ENCODE measurements at regions not wholly inside any gene's neighbourhood (a gene's known extent, or its start where the extent isn't known, plus 50 kb on each side); places are given as distances from the start of the nearest gene placed in this dataset.
"Not testable (repeated sequence)": the region's sequence is repeated elsewhere in the genome, so short reads cannot be mapped to it uniquely, and the experiment has no call there.

DNA sequence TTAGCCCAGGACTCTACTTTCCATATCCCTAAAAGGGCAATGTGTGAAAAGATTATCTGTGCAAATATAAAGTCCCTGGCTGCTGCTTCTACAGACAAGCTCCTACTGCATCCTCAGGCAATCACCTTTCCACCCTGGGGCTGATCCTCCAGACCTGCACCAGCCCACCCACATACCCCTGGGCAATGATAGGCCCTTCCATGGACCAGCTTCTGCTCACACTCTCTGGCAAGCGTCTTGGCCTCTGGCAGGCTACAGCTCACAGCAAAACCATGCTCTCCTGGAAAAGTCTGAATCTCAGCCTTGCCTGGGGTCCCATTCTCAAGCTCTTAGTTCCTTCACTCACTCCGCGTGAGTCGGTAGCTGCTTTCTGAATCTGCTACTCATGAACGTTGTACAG lies 69.5 kb downstream of the IGLL5 start:
- H3K9ac ChIP-seq (ENCODE audit: low read depth in 1 of 2, low read length in 2 of 2): no peak overlapping the region
- H3K36me3 ChIP-seq (ENCODE audit: control insufficient read depth in 2 of 2, insufficient read depth in 2 of 2, low read length in 2 of 2): no peaks in the 10 kb centered on the region
- peaks cover 4 to 6% of the 10 kb centered on the region in 2 donors for H3K27me3 ChIP-seq (ENCODE audit: control insufficient read depth in 2 of 2, insufficient read depth in 2 of 2, low read length in 2 of 2)
- no peak overlapping the region for H3K4me3 ChIP-seq (ENCODE audit: low read length in 2 of 2)
- H3K9me3 ChIP-seq (ENCODE audit: control insufficient read depth in 2 of 2, low read length in 2 of 2): no peaks in the 10 kb centered on the region
- H3K4me1 ChIP-seq (ENCODE audit: control insufficient read depth in 2 of 2, insufficient read depth in 2 of 2, low read length in 2 of 2): peaks cover 5 to 7% of the 10 kb centered on the region in 2 donors
- no peak overlapping the region for H3K27ac ChIP-seq (ENCODE audit: low read depth in 2 of 2, low read length in 2 of 2)

DNA sequence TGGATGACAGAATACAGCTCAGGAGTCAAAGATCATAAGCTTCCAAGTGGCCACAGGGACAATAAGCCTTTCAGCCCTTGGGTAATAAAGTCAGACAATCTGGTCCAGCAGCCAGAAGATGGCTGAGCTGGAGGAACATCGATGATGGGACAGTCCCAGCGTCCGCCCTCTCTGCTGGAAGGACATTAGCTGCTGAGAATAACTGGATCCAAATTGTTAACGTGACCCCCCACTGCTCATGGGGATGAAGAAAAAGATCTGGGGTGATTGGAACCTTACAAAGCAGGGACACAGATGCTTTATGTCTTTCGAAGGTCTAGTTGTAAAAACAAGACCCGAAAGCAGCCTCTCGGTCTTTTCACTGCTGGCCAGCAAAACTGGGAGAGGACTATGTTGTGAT lies 71.0 kb downstream of the IGLL5 start:
- no peak overlapping the region for H3K9ac ChIP-seq (ENCODE audit: low read depth in 1 of 2, low read length in 2 of 2)
- no peaks in the 10 kb centered on the region for H3K9me3 ChIP-seq (ENCODE audit: control insufficient read depth in 2 of 2, low read length in 2 of 2)
- no peak overlapping the region for H3K4me3 ChIP-seq (ENCODE audit: low read length in 2 of 2)
- no peak overlapping the region for H3K27ac ChIP-seq (ENCODE audit: low read depth in 2 of 2, low read length in 2 of 2)
- peaks cover 5 to 7% of the 10 kb centered on the region in 2 donors for H3K4me1 ChIP-seq (ENCODE audit: control insufficient read depth in 2 of 2, insufficient read depth in 2 of 2, low read length in 2 of 2)
- H3K27me3 ChIP-seq (ENCODE audit: control insufficient read depth in 2 of 2, insufficient read depth in 2 of 2, low read length in 2 of 2): peaks cover 2 to 6% of the 10 kb centered on the region in 2 donors
- no peaks in the 10 kb centered on the region for H3K36me3 ChIP-seq (ENCODE audit: control insufficient read depth in 2 of 2, insufficient read depth in 2 of 2, low read length in 2 of 2)

DNA sequence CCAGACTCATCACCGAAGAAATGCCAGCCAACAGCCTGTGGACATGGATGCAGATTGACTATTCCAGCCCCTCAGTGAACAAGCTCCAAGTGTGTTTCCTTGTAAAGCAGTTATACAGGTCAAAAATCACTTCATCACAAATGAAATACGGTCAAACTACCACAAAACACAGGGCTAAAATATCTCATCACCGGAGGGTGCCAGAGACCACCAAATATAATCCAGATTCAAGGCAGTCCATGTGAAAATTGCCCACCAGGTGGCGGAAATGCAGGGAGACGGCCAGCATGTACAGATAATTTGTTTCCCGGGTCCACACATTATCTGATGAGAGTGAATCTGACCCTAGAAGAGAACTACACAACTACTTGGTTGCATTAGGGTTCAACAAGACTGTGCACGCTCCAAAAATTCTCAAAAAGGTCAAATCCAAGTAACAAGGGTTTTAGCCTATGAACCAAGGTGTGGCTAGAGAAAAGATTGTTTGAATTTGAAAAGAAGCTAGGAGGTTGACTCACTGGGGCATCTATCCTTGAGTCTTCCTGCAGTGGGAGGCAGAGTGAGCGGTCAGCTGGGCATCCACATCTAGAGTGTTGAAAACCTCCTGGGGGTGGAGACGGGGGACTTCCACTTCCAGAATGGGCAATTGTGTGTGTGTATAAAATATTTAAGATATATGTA lies 71.7 kb downstream of the IGLL5 start:
- Histone ChIP-seq H3K27me3 (ENCODE audit: control insufficient read depth in 2 of 2, insufficient read depth in 2 of 2, low read length in 2 of 2) (peaks cover 2 to 6% of the 10 kb centered on the region in 2 donors), H3K27ac (ENCODE audit: low read depth in 2 of 2, low read length in 2 of 2) (no peak overlapping the region), H3K4me1 (ENCODE audit: control insufficient read depth in 2 of 2, insufficient read depth in 2 of 2, low read length in 2 of 2) (peaks cover 5 to 7% of the 10 kb centered on the region in 2 donors)

DNA sequence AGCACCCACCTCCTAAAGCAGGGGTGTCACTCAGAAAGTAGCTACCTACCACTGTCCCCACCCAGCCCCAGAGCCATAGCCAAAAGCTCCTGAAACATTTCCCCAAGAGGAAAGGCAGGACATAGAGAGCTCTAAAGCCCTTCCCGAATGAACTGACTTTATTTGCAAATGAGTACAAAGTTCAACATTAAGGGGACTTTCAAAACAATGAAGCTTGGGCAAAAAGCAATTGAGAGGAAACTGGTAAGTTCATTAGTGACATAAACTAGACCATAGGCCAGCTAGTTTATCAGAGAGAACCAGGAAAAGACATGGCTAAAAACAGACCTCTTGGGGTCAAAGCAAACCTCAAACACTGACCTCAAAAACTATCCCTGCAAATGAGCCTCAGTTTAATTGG lies 72.7 kb downstream of the IGLL5 start:
- H3K4me1 ChIP-seq (ENCODE audit: control insufficient read depth in 2 of 2, insufficient read depth in 2 of 2, low read length in 2 of 2): peaks cover 5 to 7% of the 10 kb centered on the region in 2 donors
- no peak overlapping the region for H3K27ac ChIP-seq (ENCODE audit: low read depth in 2 of 2, low read length in 2 of 2)
- H3K27me3 ChIP-seq (ENCODE audit: control insufficient read depth in 2 of 2, insufficient read depth in 2 of 2, low read length in 2 of 2): peaks cover 2 to 5% of the 10 kb centered on the region in 2 donors

More for the DNA sequence above, 71.7 kb downstream of the IGLL5 start:
- Histone ChIP-seq H3K9ac (ENCODE audit: low read depth in 1 of 2, low read length in 2 of 2) (no peak overlapping the region), H3K9me3 (ENCODE audit: control insufficient read depth in 2 of 2, low read length in 2 of 2) (no peaks in the 10 kb centered on the region), H3K4me3 (ENCODE audit: low read length in 2 of 2) (no peak overlapping the region), H3K36me3 (ENCODE audit: control insufficient read depth in 2 of 2, insufficient read depth in 2 of 2, low read length in 2 of 2) (no peaks in the 10 kb centered on the region)

DNA sequence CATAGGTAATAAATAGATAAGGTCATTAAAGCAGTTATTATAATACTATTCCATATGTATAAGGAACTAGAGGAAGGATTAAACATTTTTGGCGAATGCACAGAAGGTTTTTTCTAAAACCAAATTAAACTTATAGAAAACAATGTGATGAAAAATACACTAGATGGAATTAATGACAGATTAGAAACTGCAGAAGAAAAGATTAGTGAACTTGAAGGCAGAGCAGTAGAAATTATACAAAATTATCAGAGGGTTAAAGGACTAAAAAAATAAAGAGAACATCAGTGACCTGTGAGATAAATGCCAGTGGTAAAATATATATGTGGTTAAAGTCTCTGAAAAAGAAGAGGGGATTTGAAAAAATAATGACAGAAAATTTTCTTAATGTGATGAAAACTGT lies 74.0 kb downstream of the IGLL5 start:
- Histone ChIP-seq H3K4me1 (ENCODE audit: control insufficient read depth in 2 of 2, insufficient read depth in 2 of 2, low read length in 2 of 2) (peaks cover 5 to 7% of the 10 kb centered on the region in 2 donors), H3K27ac (ENCODE audit: low read depth in 2 of 2, low read length in 2 of 2) (no peak overlapping the region), H3K9ac (ENCODE audit: low read depth in 1 of 2, low read length in 2 of 2) (no peak overlapping the region), H3K27me3 (ENCODE audit: control insufficient read depth in 2 of 2, insufficient read depth in 2 of 2, low read length in 2 of 2) (no peaks in the 10 kb centered on the region), H3K36me3 (ENCODE audit: control insufficient read depth in 2 of 2, insufficient read depth in 2 of 2, low read length in 2 of 2) (no peaks in the 10 kb centered on the region), H3K9me3 (ENCODE audit: control insufficient read depth in 2 of 2, low read length in 2 of 2) (no peaks in the 10 kb centered on the region), H3K4me3 (ENCODE audit: low read length in 2 of 2) (no peak overlapping the region)

More for the DNA sequence above, 72.7 kb downstream of the IGLL5 start:
- Histone ChIP-seq H3K36me3 (ENCODE audit: control insufficient read depth in 2 of 2, insufficient read depth in 2 of 2, low read length in 2 of 2) (no peaks in the 10 kb centered on the region), H3K9me3 (ENCODE audit: control insufficient read depth in 2 of 2, low read length in 2 of 2) (no peaks in the 10 kb centered on the region), H3K4me3 (ENCODE audit: low read length in 2 of 2) (no peak overlapping the region), H3K9ac (ENCODE audit: low read depth in 1 of 2, low read length in 2 of 2) (no peak overlapping the region)

DNA sequence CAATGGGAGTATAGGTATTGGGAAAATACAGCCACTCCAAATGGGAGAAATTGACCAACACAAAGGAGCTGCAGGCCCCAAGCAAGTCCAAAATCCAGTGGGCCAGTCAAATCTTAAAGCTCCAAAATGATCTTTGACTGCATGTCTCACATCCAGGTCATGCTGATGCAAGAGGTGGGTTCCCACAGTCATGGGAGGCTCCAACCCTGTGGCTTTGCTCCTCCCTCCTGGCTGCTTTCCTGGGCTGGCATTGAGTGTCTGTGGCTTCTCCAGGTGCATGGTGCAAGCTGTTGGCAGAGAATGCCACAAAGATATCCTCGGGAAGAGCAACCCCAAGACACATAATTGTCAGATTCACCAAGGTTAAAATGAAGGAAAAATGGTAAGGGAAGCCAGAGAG lies 80.8 kb downstream of the IGLL5 start:
- Histone ChIP-seq H3K4me1 (ENCODE audit: control insufficient read depth in 2 of 2, insufficient read depth in 2 of 2, low read length in 2 of 2) (no peaks in the 10 kb centered on the region), H3K4me3 (ENCODE audit: low read length in 2 of 2) (no peak overlapping the region), H3K9ac (ENCODE audit: low read depth in 1 of 2, low read length in 2 of 2) (no peak overlapping the region), H3K36me3 (ENCODE audit: control insufficient read depth in 2 of 2, insufficient read depth in 2 of 2, low read length in 2 of 2) (no peaks in the 10 kb centered on the region), H3K27ac (ENCODE audit: low read depth in 2 of 2, low read length in 2 of 2) (no peak overlapping the region), H3K9me3 (ENCODE audit: control insufficient read depth in 2 of 2, low read length in 2 of 2) (no peaks in the 10 kb centered on the region), H3K27me3 (ENCODE audit: control insufficient read depth in 2 of 2, insufficient read depth in 2 of 2, low read length in 2 of 2) (peaks cover 0 to 2% of the 10 kb centered on the region in 2 donors)

DNA sequence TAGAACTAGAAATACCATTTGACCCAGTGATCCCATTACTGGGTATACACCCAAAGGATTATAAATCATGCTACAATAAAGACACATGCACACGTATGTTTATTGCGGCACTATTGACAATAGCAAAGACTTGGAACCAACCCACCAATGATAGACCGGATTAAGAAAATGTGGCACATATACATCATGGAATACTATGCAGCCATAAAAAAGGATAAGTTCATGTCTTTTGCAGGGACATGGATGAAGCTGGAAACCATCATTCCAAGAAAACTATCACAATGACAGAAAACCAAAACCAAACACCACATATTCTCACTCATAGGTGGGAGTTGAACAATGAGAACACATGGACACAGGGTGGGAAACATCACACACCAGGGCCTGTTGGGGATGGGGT lies 85.0 kb downstream of the IGLL5 start:
- not testable (repeated sequence) for H3K9ac ChIP-seq (ENCODE audit: low read depth in 1 of 2, low read length in 2 of 2); H3K4me1 ChIP-seq (ENCODE audit: control insufficient read depth in 2 of 2, insufficient read depth in 2 of 2, low read length in 2 of 2); H3K36me3 ChIP-seq (ENCODE audit: control insufficient read depth in 2 of 2, insufficient read depth in 2 of 2, low read length in 2 of 2); H3K27ac ChIP-seq (ENCODE audit: low read depth in 2 of 2, low read length in 2 of 2); H3K4me3 ChIP-seq (ENCODE audit: low read length in 2 of 2); H3K27me3 ChIP-seq (ENCODE audit: control insufficient read depth in 2 of 2, insufficient read depth in 2 of 2, low read length in 2 of 2); H3K9me3 ChIP-seq (ENCODE audit: control insufficient read depth in 2 of 2, low read length in 2 of 2)

DNA sequence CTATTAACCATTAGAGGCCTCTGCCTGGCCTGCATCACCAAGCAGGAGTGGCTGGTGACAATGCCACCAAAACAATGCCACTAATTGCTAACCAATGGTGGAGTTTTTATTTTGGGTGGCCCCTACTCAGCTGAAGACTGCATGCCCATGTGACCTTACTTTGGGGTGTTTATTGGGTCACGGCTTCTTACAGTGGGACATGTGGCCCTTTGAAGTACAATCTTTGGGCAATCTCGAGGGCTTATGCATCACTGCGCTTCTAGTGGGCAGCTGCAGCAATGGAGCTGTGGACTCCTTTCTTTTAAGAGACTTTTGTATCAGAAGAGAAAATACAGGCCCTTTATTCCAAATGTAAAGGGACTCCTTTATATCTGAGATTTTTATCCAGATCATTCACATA lies 85.7 kb downstream of the IGLL5 start:
- no peaks in the 10 kb centered on the region for H3K36me3 ChIP-seq (ENCODE audit: control insufficient read depth in 2 of 2, insufficient read depth in 2 of 2, low read length in 2 of 2)
- no peak overlapping the region for H3K4me3 ChIP-seq (ENCODE audit: low read length in 2 of 2)
- no peak overlapping the region for H3K9ac ChIP-seq (ENCODE audit: low read depth in 1 of 2, low read length in 2 of 2)
- no peaks in the 10 kb centered on the region for H3K4me1 ChIP-seq (ENCODE audit: control insufficient read depth in 2 of 2, insufficient read depth in 2 of 2, low read length in 2 of 2)
- H3K27me3 ChIP-seq (ENCODE audit: control insufficient read depth in 2 of 2, insufficient read depth in 2 of 2, low read length in 2 of 2): peaks cover 0 to 2% of the 10 kb centered on the region in 2 donors
- H3K27ac ChIP-seq (ENCODE audit: low read depth in 2 of 2, low read length in 2 of 2): no peak overlapping the region
- H3K9me3 ChIP-seq (ENCODE audit: control insufficient read depth in 2 of 2, low read length in 2 of 2): no peaks in the 10 kb centered on the region

DNA sequence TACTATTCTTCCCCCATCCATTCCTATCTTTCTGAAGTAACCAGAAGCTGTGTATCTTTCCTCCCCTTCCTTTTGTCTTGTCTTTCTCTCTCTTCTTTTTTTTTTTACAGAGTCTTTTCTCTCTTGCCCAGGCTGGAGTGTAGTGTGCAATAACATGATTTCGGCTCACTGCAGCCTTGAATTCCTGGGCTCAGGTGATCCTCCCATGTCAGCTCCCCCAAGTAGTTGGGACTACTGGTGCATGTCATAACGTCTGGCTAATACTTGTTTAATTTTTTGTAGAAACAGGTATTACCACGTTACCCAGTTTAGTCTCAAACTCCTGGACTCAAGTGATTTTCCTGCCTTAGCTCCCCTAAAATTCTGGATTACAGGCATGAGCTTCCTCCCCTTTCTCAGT lies 86.5 kb downstream of the IGLL5 start:
- no peak overlapping the region for H3K4me3 ChIP-seq (ENCODE audit: low read length in 2 of 2)
- no peaks in the 10 kb centered on the region for H3K9me3 ChIP-seq (ENCODE audit: control insufficient read depth in 2 of 2, low read length in 2 of 2)
- H3K36me3 ChIP-seq (ENCODE audit: control insufficient read depth in 2 of 2, insufficient read depth in 2 of 2, low read length in 2 of 2): no peaks in the 10 kb centered on the region
- no peak overlapping the region for H3K9ac ChIP-seq (ENCODE audit: low read depth in 1 of 2, low read length in 2 of 2)
- H3K27ac ChIP-seq (ENCODE audit: low read depth in 2 of 2, low read length in 2 of 2): no peak overlapping the region
- H3K27me3 ChIP-seq (ENCODE audit: control insufficient read depth in 2 of 2, insufficient read depth in 2 of 2, low read length in 2 of 2): no peaks in the 10 kb centered on the region
- H3K4me1 ChIP-seq (ENCODE audit: control insufficient read depth in 2 of 2, insufficient read depth in 2 of 2, low read length in 2 of 2): no peaks in the 10 kb centered on the region

DNA sequence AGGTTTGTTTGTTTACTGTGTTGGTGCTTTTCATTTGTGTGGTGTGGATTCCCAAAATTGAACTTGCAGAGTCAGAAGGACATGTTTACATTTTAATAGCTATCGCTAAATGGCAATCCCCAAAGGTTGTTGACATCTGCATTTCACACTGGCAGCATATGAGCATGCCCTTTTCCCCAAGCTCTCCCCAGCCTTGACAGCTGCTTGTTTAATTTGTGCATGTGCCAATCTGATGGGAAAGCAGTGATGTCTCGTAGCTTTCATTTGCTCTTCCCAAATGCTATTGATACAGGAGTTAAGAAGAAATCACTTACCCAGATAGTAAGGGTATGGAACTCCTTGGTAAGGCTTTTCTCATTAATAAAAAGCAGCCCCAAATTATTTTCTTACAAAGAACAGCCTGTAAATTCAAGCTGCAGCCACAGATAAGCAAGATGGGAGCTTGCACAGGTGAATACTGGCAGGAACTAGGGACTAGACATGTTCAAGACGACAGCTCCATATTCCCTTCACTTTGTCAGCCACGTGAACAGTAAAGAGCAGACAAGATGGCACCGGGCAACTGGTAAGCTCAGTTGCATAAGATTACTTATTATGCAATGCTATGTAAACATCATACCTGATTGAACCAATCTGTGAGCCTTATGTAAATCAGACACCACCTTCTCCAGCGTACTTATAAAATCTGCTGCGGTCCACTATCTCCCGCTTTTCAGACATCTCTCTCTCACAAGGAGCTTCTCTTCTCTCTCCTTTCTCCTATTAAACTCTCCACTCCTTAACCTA lies 87.4 kb downstream of the IGLL5 start:
- no peaks in the 10 kb centered on the region for H3K36me3 ChIP-seq (ENCODE audit: control insufficient read depth in 2 of 2, insufficient read depth in 2 of 2, low read length in 2 of 2)
- no peak overlapping the region for H3K4me3 ChIP-seq (ENCODE audit: low read length in 2 of 2)
- H3K9ac ChIP-seq (ENCODE audit: low read depth in 1 of 2, low read length in 2 of 2): no peak overlapping the region
- H3K9me3 ChIP-seq (ENCODE audit: control insufficient read depth in 2 of 2, low read length in 2 of 2): peaks cover 0 to 3% of the 10 kb centered on the region in 2 donors
- H3K27me3 ChIP-seq (ENCODE audit: control insufficient read depth in 2 of 2, insufficient read depth in 2 of 2, low read length in 2 of 2): no peaks in the 10 kb centered on the region
- H3K4me1 ChIP-seq (ENCODE audit: control insufficient read depth in 2 of 2, insufficient read depth in 2 of 2, low read length in 2 of 2): no peaks in the 10 kb centered on the region
- H3K27ac ChIP-seq (ENCODE audit: low read depth in 2 of 2, low read length in 2 of 2): no peak overlapping the region

Data from mucosa of rectum (tissue), 2 donors.